ENCODE measurements at regions not wholly inside any gene's neighbourhood (a gene's known extent, or its start where the extent isn't known, plus 50 kb on each side); places are given as distances from the start of the nearest gene placed in this dataset.

- TF ChIP-seq POLR2AphosphoS5 (IDR thresholded peaks at IDR 0.05; ENCODE audit: low read depth, low read length), result no peak
- TF ChIP-seq TAF1 (IDR thresholded peaks at IDR 0.05; ENCODE audit: low read depth, low read length), result no peak
These were observed 306.7 kb downstream of the DTWD2 start for GRCh38 chr5:118681655-118682054.
